Gastrocnemius medialis (tissue), 4 donors: ENCODE measurements at regions not wholly inside any gene's neighbourhood (a gene's known extent, or its start where the extent isn't known, plus 50 kb on each side); places are given as distances from the start of the nearest gene placed in this dataset.
A peak's percentile ranks its signal among the peaks of the same experiment; 100 is the strongest.

Source experiments
- ATAC-seq, 2 donors: fragments of 150-250 bp; one replicate each; pipeline ENCODE4 v1.9.1; 2016
- DNase-seq, 2 donors: peaks; one replicate each; pipeline ENCODE4 v3.0.0-alpha.2; 2019
- H3K27ac ChIP-seq, 4 donors: fragments of 200-600 bp; sonication (generic); 1 replicate in 1 of 4; 2 replicates in 3 of 4; pipeline ENCODE4 v1.5.1; 2016 to 2018; ENCODE audit warnings: mild to moderate bottlenecking in 2 of 4, moderate library complexity in 1 of 4
- H3K27me3 ChIP-seq, 3 donors: fragments of 200-600 bp; sonication (generic) in 2 of 3; 1 replicate in 1 of 3; 2 replicates in 2 of 3; pipeline versions ENCODE4 v1.5.1 to v1.6.0; 2016 to 2019; ENCODE audit warnings: mild to moderate bottlenecking in 1 of 3, moderate library complexity in 1 of 3
- H3K36me3 ChIP-seq, 2 donors: fragments of 200-600 bp; sonication (generic) in 1 of 2; one replicate each; pipeline ENCODE4 v1.5.1; 2017 to 2018
- H3K4me1 ChIP-seq, 2 donors: fragments of 200-600 bp; sonication (generic) in 1 of 2; one replicate each; pipeline ENCODE4 v1.5.1; 2016 to 2017; ENCODE audit warnings: mild to moderate bottlenecking in 2 of 2
- H3K4me3 ChIP-seq, 4 donors: fragments of 200-600 bp; sonication (generic) in 3 of 4; 1 replicate in 1 of 4; 2 replicates in 3 of 4; pipeline ENCODE4 v1.5.1; 2016 to 2019; ENCODE audit warnings: mild to moderate bottlenecking in 2 of 4
- H3K9me3 ChIP-seq, 3 donors: fragments of 200-600 bp; sonication (generic) in 2 of 3; 1 replicate in 1 of 3; 2 replicates in 2 of 3; pipeline ENCODE4 v1.5.1; 2016 to 2019
- POLR2A ChIP-seq, 2 donors: fragments of 450-650 bp; IDR thresholded peaks; one replicate each; pipeline ENCODE4 v1.6.1; 2017; ENCODE audit warnings: antibody characterized with exemption in 2 of 2, mild to moderate bottlenecking in 2 of 2, moderate library complexity in 2 of 2
- in situ Hi-C, 4 donors: fragments of 200-750 bp; cut with MboI; loops; one replicate each; pipeline versions ENCODE4 v1.15.0 to v1.8.0; 2017; ENCODE audit warnings: low sequenced_read_pairs in 4 of 4
- intact Hi-C: fragments of 100-400 bp; cut with DNase I; formaldehyde crosslinking; loops from one replicate; pipeline ENCODE4 v1.15.1; 2023; ENCODE audit warnings: low total_unique reads
- TF ChIP-seq, protein P1 (sequence below), 5 experiments: fragments of 450-650 bp in 3 of 5; fragments of 200-600 bp in 2 of 5; sonication (generic) in 2 of 5; IDR thresholded peaks in 4 of 5; conservative IDR thresholded peaks in 1 of 5; 1 replicate in 4 of 5; 2 replicates in 1 of 5; pipeline ENCODE4 v1.5.1; 2016 to 2019; ENCODE audit warnings: antibody characterized with exemption in 5 of 5, mild to moderate bottlenecking in 3 of 5, moderate library complexity in 3 of 5

DNA sequence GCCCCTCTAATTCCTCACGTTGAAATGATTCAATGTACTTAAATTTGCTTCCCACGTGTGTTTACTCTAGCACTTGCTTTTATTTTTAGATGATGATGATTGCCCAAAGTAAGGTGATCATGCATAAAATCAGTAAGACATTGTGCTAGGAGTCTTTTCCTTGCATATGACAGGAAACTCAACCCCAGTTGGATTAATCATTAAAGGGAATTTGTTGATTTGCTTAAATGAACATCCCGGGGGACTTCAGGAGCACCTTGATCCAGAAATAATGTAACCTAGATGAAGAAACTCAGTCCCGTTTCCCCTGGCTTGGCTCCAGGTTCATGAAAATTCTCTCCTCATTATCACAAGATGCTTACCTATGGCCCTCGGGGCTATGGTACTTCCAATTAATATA lies 106.1 kb upstream of the STC2 start:
- H3K9me3 ChIP-seq, result no peaks in the 10 kb centered on the region
- ATAC-seq, result peak in 1 of 2 donors; percentile 30
- H3K4me3 ChIP-seq, result no peak overlapping the region
- no peak for DNase-seq
- H3K27ac ChIP-seq, result no peak overlapping the region
- H3K27me3 ChIP-seq, result no peaks in the 10 kb centered on the region
- H3K4me1 ChIP-seq, result no peaks in the 10 kb centered on the region
- no peak for TF ChIP-seq POLR2A (IDR thresholded peaks at IDR 0.05)
- TF ChIP-seq, protein P1, sequence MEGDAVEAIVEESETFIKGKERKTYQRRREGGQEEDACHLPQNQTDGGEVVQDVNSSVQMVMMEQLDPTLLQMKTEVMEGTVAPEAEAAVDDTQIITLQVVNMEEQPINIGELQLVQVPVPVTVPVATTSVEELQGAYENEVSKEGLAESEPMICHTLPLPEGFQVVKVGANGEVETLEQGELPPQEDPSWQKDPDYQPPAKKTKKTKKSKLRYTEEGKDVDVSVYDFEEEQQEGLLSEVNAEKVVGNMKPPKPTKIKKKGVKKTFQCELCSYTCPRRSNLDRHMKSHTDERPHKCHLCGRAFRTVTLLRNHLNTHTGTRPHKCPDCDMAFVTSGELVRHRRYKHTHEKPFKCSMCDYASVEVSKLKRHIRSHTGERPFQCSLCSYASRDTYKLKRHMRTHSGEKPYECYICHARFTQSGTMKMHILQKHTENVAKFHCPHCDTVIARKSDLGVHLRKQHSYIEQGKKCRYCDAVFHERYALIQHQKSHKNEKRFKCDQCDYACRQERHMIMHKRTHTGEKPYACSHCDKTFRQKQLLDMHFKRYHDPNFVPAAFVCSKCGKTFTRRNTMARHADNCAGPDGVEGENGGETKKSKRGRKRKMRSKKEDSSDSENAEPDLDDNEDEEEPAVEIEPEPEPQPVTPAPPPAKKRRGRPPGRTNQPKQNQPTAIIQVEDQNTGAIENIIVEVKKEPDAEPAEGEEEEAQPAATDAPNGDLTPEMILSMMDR (IDR thresholded peaks at IDR 0.05 in 4 of 5, conservative IDR thresholded peaks at IDR 0.05 in 1 of 5), result no peak
- in situ Hi-C loops (loop anchor here in 1 of 4 donors (10.0 kb wide), 1 partner anchor 131 kb away; no protein-coding TSS in a partner anchor), intact Hi-C loops (no loop called here)
- no peaks in the 10 kb centered on the region for H3K36me3 ChIP-seq

DNA sequence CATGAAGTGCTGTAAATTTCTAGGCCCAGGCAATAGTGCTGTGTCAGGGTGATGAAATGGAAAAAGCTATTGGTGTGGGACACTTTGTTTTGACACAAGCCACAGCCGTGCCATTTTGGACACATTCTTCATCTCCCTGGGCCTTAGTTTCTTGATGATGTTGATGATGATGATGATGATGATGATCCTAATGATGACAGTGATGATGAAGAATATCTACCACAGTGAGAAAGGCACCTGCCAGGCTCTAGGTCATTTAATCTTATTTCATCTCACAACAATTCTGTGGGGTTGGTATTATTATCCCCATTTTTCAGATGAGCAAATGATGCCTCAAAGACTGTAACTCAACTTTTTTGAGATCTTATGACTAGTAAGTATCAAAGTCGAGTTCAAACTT lies 102.2 kb upstream of the STC2 start:
- H3K27me3 ChIP-seq, result no peaks in the 10 kb centered on the region
- no peaks in the 10 kb centered on the region for H3K9me3 ChIP-seq
- in situ Hi-C loops, result loop anchor here in 1 of 4 donors (10.0 kb wide), 1 partner anchor 134 kb away; no protein-coding TSS in a partner anchor
- no peak overlapping the region for H3K27ac ChIP-seq
- ATAC-seq, result no peak
- intact Hi-C loops, result no loop called here
- DNase-seq, result no peak
- TF ChIP-seq, protein P1 (IDR thresholded peaks at IDR 0.05 in 4 of 5, conservative IDR thresholded peaks at IDR 0.05 in 1 of 5), result no peak
- H3K36me3 ChIP-seq, result no peaks in the 10 kb centered on the region
- no peaks in the 10 kb centered on the region for H3K4me1 ChIP-seq
- no peak overlapping the region for H3K4me3 ChIP-seq

DNA sequence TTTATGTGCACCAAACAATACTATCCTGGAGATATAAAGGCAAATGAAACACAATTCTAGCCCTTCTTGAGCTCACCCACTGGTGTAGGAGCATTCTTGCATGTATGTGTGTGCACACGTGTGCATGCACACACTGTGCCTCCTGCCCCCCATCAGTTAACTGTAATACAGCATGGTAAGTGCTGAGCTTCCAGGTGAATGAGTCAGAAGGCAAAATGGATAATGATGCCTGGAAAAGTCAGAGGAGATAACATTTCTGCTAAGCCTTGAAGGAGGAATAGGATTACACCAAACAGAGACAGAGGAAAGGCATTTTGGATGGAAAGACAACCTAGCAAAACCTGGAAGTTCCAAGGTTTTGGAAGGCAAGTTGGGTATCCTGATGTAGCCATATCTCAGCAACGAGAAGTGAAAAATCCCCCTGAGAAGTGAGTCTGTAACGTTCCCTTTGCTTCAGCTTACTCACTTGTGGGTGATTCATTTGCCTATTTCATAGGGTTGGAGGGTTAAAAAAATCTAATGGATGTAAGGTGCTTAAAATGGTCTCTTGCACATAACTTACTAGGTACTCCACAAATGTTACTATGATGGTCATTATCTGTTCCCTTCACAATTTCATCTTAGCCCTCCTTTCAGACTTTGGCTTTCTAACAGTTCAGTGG lies 101.4 kb upstream of the STC2 start:
- in situ Hi-C loops (loop anchor here in 1 of 4 donors (10.0 kb wide), 1 partner anchor 135 kb away; no protein-coding TSS in a partner anchor), intact Hi-C loops (no loop called here)
- Histone ChIP-seq H3K27ac (no peak overlapping the region), H3K36me3 (no peaks in the 10 kb centered on the region), H3K4me1 (no peaks in the 10 kb centered on the region), H3K27me3 (no peaks in the 10 kb centered on the region), H3K4me3 (no peak overlapping the region), H3K9me3 (no peaks in the 10 kb centered on the region)
- TF ChIP-seq, protein P1 (IDR thresholded peaks at IDR 0.05 in 4 of 5, conservative IDR thresholded peaks at IDR 0.05 in 1 of 5), result no peak
- TF ChIP-seq POLR2A (IDR thresholded peaks at IDR 0.05), result no peak
- ATAC-seq, result no peak
- DNase-seq, result no peak

DNA sequence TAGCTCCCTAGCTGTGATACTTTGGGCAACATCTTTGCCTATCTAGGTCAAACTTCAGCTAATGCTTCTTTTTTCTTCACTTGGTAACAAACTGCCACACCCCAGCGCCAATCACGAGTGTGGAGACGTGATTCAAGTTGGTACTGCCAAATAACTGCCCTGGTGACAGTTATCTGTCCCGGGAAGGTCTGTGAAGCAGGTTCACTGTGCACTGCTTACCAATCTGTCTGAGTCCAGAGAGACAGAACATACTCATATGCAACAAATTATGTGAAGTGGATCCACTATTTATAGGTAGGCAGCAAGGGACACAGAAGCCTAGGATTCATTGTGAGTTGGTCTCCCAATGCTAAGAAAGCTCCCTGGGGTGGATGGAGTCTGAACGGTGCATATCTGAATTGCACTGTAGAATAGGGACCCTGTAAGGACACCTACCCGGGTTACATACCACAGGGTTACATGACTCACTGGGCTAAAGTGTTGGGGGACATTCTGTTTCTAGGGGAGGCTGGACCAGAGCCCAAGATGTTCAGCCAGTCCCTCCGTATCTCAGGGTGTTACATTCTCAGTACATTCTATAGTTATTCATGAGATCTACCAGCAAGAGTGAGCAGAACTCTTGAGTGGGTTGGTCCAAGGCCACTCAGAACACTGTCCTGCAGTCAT lies 95.4 kb upstream of the STC2 start:
- in situ Hi-C loops (no loop called here), intact Hi-C loops (no loop called here)
- no peak for ATAC-seq
- Histone ChIP-seq H3K27me3 (no peaks in the 10 kb centered on the region), H3K4me1 (no peaks in the 10 kb centered on the region), H3K27ac (no peak overlapping the region), H3K4me3 (no peak overlapping the region), H3K36me3 (no peaks in the 10 kb centered on the region), H3K9me3 (no peaks in the 10 kb centered on the region)
- DNase-seq, result no peak
- no peak for TF ChIP-seq POLR2A (IDR thresholded peaks at IDR 0.05)
- TF ChIP-seq, protein P1 (IDR thresholded peaks at IDR 0.05 in 4 of 5, conservative IDR thresholded peaks at IDR 0.05 in 1 of 5), result no peak
